Activated T-helper 1 cell treated with anti-CD3 and anti-CD28 coated beads, Interleukin-2, amount 50 U/mL, for 16 hours (primary cell): ENCODE measurements at regions not wholly inside any gene's neighbourhood (a gene's known extent, or its start where the extent isn't known, plus 50 kb on each side); places are given as distances from the start of the nearest gene placed in this dataset.

Source experiments
- DNase-seq, 2 donors: peaks; one replicate each; pipeline ENCODE4 v3.0.0-alpha.2; 2020; ENCODE audit warnings: low read depth in 1 of 2, low spot score in 1 of 2

DNA sequence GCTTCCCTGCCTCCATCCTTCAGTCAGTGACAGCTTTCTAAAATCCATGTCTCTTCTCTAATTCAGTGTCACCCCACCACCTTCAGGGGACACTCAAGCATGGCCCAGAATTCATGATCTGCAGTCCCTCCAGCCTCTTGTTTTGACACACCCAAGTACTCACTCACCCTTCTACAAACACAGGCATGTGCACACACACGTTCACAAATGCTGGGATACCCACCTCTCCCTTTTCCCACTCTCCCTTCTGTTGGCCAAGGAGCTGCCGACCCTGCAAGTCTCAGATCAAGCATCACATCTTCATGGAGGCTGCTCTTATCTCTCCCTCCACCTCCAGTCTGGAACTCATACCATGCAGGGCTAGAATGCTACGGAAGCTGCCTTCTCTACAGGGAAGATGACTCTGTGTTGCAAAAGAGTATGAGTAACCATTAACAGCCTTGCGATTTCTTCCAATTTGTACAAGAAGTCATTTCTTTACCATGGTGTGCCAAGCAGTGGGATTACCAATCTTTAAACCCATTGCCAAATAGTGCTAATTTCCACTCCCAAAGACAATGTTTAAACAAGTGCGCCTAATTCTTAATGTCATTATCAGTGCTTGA lies 196.1 kb downstream of the BCL11B start:
- no peak for DNase-seq

DNA sequence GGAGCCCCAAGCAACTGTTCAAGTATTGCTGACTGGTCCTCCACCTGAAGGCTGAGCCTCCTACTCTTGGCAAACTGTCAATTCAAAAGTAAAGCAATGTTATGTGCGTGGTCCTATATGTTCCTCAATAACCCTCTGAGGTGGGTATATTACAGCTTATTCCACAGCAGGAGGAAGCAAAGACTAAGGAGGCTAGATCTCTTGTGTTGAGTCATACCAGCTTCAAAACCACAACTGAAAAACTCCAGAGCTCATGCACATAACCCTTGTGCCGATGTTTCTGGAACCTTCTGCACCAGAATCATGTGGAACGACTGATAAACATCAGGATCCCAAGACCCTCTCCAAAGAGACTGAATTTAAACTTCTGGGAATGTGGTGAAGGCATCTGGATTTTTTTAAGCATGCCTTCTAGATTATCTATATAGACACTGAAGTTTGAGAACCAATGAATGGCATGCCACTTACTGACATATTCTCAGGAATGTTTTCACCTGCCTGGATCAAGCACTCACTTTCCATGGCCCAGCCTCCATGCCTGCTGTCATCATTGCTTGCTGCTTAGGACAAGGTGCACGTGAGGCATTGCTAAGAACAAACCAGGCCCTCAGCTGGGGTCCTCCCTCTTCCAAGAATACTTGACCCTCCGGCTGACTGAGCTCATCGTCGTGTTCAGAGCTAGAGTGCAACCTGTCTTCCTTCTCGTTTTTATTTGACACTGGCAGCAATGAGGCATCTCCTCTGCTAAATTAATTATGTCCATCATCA lies 194.7 kb downstream of the BCL11B start:
- DNase-seq = no peak

DNA sequence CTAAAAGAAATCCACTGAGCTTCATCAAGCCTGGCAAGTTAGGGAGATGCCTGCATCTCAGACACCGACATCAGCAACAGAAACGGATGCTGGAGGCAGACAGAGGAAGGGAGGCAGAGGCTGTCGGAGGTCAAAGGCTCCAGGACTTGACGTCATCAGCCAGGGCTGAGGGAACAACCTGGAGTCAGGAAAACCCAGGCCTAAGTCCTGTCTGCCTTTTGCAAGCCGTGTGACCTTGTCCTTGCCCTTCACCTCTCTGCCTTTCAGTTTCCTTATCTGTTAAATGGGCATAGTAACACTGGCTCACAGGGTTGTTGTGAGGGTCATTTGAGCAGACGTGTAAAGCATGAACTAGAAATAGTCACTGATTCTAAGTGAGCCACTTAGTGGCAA lies 194.2 kb downstream of the BCL11B start:
- no peak for DNase-seq

DNA sequence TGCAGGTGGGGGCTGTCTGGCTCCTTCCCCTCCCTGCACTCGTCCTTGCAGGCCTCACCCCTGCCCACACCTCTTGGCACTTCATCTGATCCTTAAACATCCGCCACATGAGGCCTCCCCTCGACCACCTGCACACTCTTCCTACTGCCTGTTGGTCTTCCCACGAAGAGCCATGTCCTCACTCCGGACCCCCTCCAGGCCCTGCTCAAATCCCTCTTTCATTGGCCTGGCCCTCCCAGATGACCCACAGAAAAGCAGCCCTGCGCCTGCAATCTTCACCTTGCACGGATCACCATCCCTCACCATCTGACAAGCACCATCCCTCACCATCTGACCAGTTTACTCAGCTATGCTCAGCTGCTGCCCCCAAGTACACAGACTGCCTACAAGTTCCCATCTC lies 193.6 kb downstream of the BCL11B start:
- DNase-seq = no peak

DNA sequence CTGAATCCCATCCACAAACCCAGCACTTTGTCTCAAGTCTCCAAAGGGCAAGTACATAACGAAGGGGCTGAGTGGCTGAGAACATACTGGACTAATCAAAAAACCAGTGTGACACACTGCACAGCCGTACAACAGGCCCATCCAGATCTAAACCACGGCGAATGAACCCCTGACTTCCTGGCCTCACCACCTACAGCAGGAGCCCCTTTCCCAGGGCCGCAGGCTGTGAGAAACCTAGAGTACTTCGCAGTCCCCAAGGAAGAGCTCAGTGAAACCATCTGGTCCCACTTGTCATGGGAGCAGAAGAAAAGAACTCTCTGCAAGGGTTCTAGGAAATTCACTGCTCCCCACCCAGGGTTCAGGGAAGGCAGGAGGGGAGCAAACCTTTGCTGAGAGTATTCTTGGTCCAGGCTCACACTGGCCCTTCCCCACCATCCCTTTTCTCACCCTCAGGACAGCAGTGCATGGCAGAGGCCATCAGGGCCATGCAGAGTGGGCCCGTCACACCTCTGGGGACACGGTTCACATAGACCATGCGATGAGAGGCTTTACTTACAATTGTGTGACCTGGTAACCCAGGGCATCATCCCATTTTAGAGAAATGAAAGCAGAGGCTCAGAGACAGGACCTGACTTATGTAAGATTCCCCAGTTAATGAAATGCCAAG lies 192.8 kb downstream of the BCL11B start:
- DNase-seq = no peak

DNA sequence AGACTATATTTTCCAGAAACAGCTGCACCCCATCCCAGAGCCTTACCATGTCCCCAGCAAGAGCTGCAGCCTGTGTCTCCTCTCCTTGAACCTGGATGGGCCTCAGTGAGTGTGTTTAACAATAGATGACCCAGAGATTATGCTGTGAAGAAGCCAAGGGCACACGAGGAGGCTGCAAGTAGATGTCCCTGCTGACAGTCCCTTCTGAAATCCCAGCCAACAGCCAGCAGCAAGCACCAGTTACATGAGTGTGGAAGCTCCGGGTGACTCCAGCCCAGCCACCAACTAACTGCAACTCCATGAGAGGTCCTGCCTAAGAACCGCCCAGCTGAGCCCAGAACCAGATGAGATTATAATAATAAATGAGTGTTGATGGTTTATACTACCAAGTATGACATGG lies 191.7 kb downstream of the BCL11B start:
- DNase-seq = no peak

DNA sequence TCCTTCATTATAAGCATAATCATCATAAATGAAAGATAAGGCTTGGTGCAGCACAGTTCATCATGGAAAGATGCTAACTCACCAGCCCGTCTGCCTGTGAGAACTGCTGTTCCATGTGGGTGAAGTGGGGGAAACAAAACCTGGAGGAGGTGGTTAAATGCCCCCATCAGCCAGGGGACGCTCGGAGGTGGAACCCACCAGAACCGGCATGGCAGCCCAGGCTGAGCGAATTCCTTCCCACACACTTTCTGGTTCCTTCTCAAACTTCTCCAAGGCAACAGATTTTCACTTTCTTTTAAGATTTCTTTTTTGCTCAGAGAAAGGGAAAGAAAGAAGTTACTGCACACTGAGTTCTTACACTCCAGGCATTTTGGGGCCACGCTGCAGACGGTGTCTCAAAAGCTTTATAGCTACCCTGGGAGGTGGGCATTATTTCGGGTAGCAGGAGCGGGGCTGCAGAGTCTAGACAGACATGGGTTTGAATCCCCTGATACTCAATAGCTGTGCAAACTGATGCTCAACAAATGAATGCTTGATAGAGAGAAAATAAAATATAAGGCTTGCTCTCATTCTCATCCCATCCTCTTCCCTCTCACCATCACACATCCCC lies 190.7 kb downstream of the BCL11B start:
- no peak for DNase-seq

DNA sequence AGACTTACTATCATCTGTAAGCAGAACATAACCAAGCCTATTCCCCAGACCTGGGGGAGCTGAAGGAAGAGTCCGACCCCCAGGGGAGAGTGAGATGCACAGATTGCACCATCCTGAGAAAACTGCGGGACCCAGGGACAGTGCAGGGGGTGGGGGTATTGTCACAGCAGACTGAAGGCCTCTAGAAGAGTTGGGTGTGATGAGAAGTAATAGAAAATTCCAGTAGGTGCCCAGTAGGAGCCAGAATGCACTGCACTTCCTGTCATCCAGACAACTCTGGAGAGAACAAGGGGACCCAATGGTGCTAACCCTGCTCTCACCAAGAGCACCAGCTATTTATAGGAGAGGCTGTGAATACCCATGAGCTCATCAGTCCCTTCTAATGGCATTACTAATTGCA lies 190.1 kb downstream of the BCL11B start:
- DNase-seq = no peak

DNA sequence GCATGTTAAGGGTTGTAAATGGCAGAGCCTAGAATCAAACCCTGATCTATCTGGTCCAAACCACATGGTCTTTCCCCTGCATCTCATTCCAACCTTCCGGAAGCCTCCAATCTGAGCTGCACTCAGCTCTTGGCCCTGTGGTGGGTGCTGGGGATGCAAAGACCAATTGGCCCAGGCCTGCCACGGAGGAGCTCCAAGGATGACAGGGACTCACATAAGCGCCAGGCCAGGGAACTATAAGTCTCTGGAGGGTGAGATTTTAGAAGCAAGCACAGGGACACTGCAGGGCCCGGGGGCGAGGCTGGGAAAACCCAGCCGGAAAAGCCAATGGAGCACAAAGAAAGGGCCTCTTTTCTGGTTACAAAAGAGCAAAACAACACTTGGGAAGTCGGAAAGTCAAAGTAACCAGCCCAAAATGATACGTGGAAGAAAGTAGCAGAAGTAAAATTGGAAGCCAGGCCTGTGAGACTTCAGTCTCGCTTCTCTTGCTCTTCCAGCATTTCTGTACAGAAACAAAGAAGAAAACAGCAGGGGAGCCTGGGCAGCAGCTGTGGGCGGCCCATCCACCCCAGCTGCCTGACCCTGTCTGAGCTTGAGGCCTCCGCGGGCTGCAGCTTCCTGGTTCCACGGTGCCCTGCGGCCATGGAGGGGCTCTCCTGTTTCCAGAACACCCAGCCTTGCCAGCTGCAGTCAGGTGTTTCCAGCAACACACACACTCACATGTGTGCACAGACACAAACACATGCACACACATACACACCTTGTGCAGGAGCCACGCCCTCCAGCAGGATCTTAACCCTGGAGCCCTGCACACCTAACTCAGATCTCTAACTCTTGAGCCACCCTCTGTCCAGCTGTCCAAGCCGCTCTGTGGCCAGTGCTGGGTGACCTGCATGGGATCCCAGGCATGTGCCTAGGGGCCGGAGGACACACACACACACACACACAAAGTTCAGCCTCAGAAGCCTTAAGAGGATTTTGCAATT lies 178.2 kb downstream of the BCL11B start:
- no peak for DNase-seq

DNA sequence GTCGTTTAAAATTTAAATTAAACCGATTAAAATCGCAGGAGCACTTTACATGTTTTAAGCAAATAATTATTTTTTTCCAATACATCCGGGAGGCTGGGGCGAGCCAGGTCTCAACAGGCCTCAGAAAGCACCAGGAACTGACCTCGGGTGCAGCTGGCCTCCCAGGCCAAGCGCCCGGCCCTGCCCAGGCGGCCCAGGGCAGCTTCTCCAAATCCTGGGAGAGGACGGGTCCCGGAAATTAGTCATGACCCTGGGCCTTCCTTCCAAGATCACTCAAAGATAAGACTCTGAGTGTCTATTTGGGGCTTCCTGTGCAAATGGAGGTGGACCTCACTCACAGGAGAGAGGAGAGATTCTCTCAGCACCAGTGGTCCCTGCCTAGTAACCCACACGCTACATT lies 177.1 kb downstream of the BCL11B start:
- no peak for DNase-seq

DNA sequence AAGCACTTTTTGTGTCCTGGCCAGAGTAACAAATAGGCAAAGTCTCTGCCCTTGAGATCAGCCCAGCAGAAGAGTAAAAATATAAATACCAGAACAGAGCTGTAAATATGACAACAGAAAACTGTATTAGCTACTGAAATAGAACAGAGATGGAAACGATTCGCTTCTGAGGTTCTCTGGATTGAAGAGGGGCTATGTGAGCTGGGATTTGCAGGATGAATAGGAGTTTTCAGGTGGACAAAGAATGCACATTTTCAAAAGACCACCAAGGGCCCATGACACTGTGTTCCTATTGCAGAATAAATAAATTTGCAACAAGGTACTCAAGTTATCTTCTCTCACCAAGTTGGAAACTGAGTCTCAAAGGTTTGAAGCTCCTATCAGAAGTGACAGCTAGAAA lies 176.6 kb downstream of the BCL11B start:
- DNase-seq = no peak

DNA sequence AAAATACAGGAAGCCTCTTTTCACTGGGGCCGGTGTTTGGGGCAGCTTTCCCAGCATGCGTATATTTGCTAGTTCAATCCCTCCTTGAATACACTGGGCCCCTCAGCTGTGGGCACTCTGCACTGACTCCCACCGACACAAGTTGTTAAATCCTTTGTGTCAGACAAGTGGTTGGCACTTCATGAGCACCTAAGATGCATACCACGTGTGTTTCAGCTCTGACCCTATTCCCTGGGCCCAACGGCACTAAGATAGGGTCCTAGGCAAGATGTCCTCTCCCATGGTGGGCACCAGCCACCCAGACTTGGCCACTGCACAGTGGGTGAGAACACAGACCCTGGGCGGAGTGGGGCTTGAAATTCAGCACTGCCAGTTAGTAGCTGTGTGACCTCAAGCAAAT lies 173.8 kb downstream of the BCL11B start:
- DNase-seq = no peak

DNA sequence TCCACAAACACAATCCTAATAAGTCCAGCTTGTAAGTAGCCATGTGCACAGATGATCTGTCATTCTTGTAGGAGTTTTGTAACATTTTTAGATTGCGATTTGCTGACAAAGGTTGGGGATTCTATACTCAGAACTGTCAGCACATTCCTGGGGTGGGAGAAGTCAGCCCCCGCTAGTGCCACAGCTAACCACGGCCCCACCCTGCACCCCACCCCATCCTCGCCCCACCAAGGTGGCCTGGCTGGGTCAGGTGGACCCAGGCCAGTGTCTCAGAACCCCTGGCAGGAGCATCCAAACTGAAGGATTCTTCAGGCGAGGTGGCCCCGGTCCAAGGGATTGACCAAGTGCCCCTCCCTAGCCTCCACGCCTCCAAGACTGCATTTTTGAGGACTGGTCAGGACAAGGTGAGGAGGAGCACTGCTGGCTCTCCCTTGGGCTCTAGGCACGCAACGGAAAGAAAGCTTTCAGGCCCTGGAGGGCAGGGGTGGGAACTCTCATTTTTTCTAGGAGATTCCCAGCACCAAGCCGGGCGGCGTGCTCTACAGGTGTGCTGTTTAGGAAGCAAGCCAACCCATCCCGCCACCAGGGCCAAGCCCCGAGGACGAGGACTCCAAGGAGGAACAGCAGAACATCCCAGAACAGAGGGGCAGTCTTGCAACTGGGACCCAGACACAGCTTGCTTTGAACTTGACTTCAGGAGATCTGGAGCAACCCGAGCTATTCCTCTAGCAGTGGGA lies 172.8 kb downstream of the BCL11B start:
- no peak for DNase-seq

DNA sequence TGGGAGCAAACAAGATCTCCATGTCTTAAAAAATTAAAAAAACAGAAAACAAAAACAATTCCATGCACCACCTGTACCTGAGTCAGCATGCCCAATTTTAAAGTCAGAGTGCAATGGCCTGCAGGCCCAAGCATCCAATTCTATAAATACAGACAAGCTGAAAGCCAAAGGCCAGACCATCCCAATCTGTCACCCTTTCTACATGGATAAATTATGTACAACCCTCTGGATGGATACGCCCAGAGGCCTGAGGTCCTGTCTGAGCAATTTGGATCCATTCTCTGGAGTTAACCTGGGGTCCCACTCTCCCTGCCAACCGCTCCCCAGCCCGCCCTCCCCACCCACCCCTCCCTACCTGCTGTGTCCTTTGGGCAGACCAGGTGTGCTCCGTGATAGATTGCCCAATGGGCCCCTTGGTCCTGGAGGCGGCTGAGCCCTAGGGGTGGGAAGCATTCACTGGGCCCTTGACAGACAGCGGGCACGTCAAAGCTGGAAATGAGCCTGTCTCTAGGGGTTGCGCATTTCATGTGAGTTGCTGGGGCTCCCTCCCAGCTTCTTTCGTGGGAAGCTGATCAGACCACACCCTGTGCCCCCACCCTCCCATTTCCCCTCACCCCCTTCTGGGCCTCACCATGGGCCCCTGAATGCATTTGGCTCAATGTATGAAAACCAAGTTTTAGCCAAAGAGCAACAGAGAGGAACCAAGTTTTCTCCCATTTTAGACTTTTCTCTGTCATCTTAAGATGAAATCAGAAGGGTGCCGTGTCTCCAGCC lies 171.3 kb downstream of the BCL11B start:
- DNase-seq = no peak

DNA sequence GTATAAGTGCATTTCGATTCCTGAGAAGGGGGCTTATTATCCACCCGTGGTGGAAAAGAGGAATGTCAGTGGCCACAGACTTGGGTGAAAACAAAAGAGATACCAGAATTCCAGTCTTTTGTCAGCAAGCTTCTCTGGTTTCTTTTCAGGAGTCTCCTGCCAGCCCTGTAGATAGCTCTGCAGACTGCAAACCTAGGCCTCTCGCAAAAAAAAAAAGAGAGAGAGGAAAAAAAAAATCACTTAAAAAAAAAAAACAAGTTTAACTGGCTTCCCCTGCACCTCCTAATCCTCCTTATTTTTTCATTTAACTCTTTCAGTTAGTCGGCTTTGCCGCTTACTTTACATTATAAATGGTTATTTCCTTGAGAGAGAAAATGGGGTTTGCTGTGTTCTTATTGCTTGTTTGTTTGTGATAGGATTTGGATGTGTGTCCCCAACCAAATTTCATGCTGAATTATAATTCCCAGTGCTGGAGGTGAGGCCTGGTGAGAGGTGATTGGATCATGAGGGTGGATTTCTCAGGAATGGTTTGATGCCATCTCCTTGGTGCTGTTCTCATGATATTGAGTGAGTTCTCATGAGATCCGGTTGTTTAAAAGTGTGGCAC lies 170.0 kb downstream of the BCL11B start:
- no peak for DNase-seq

DNA sequence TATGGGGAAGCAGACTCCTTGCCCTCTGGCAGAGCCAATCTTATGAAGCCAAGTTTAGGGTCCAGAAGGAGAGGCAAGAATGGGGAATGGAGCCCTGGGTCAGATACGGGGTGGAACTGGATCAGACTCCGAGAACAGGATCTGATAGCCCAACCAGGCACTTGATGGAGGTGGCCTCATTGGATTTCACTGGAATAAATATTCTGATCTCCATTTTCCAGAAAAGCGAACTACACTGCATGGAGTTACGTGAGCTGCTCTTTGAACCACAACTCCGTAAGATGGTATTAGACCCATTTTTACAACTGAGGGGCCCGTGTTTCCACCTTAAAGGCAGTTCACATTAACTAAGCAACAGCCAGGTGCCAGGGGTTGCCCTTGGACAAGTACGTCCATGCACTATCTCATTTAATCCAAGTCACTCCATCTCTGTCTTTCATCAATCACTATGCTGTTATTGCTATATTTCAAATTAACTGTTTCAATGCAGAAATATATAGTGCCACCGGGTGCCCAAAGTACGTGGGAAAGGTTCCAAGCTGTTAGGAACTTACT lies 155.2 kb downstream of the BCL11B start:
- no peak for DNase-seq

DNA sequence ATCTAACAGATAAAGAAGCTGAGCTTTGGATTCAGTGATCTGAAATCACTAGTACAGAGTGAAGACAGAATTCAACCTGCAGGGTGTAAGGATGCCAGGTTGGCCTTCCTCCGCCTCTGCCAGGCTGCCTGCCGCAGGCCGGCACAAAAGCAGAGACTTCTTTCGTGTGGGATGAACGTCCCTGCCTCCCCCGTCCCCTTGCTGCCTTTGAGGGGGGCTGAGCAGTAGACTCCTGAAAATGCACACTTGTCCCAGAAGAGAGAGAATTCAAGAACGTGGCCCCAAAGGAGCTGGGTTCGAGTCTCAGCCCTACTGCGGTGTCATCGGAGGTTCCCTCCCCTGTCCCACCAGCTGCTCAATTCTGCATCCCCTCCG lies 154.3 kb downstream of the BCL11B start:
- DNase-seq = no peak

DNA sequence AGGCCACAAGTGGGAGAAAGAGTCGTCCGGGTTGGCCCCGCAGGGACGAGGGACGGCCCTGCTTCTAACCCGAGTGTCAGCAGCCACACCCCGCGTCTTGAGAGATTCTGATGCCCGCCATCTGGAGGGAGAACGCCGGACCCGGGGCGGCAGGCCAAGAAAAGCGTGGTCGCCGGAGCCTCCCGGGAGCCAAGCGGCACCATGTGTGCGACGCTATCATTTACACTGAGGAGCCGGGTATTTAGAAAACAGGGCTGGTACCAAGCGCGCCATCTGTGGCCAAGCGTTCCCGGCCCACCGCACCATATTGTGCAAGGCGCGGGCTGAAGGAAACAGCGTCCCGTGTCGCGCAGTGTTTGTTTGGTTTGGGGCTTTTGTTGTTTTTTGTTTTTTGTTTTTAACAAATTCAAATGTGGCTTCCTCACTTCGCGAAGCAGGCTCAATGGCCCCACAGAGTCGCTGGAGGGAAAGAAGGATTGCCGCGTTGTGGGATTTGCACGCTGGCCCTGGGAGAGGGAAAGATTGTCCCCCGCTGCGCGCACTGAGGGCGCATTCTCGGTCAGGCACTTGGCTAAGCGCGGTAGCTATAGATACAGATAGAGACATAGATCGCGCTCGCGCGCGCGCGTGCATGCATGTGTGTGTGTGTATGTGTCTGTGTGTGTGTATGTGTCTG lies 153.8 kb downstream of the BCL11B start:
- no peak for DNase-seq
